Fibroblast of peridontal ligament (primary cell): ENCODE measurements at regions not wholly inside any gene's neighbourhood (a gene's known extent, or its start where the extent isn't known, plus 50 kb on each side); places are given as distances from the start of the nearest gene placed in this dataset.
"Not testable (repeated sequence)": the region's sequence is repeated elsewhere in the genome, so short reads cannot be mapped to it uniquely, and the experiment has no call there.

Experiments
- DNase-seq: peaks from one replicate; pipeline ENCODE4 v3.0.0-alpha.2; 2010; ENCODE audit errors: extremely low read depth

DNA sequence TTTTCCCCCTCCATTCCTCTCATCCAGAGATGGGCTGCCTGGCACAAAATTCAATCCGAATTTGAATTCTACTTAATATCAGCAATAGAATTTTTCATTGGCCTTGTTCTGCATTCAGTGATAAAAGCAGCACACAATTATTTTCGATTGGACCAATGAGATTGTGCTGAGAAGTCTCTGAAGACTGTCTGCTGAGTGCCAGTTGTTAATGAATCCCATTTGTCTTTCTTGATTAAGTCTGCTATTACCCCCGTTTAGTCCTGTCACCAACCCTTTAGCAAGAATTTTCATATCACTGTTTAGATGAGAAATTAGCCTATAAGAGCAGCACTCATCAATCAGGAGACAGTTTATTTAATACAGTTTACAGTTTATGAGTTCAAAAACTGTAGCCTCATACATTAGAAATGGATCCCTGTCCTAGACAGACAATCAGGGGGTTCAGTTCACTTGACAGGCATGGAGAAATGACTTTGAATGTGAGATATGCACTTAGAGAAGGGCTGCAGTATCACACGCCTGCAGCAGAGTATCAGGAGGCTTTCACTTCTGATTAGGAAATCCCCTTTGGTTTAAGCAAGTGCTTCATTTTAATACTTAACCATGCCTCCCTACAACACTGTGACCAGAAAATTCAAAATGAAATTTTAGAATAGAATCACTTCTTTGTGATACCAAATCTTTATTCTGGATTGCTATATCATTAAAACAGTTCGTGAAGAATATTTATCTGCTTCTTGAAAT is 304.7 kb upstream of the PTBP2 start:
- DNase-seq, result peak; percentile 44

DNA sequence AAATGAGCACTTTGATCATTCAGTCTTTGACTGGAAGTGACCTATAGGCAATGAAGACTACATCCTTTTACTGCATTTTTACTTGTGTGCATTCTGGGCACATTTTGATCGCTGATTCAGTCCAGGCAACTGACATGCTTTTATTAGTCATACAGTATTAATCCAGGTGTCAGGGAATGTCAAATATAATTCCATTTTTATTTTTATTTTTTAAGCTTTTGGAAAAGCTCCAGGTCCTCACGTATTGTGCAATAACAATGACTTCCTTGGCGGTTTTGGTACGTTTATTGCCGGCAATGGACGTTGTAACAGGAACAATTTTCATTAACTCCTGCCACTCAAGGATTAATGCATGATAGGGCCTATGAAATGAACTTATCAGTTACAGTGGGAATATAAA is 302.6 kb upstream of the PTBP2 start:
- DNase-seq, result no peak

DNA sequence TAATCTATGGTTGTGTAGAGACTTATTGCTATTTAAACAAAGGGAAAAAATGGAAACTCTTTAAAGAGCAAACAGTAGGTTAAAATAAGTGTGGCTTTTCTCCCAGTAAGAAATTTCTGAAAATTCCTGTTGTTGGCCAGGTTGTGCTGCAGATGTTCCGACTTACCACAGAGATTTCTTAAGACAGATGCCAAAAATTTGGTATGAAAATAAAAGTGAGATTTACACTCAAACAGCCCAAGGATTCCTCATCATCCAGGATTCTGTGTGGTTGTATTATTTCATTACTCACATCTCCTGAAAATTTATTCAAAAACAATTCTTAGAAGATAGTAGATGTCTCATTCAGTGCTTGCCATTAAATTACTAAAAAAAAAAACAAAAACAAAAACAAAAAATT is 296.7 kb upstream of the PTBP2 start:
- DNase-seq, result peak; percentile 77

DNA sequence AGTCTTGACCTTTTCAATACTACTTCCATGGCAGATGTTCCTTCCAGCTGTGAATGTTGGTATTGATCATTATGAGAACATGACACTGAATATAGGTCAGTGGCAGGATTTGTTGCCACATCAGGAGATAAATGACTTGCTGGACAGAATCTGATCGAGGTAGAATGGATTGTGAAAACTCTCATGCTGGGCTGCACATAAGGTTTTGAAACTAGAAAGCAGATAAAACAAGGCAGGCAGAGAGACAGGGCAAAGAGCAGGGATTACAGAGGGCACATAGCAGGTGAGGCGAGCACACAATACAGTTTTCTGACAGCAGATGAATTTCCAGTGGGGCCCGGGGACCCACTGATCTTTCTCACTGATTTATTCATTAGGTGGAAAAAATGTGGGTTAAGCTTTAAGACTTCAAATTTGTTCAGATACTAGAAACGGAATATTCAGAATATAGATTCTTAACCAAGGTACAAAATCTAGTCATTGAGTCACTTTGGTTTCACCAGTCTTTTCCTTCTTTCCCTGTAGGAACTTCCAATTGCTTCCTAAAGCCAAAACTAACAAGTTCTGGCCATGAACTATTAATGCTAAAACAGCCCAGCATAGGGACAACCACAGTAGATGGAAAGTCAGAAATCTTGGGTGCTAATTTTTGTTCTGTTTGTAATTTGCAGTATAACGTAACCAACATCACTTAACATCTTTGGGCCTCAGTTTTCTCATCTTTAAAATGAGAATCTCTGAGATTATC is 296.0 kb upstream of the PTBP2 start:
- no peak for DNase-seq

DNA sequence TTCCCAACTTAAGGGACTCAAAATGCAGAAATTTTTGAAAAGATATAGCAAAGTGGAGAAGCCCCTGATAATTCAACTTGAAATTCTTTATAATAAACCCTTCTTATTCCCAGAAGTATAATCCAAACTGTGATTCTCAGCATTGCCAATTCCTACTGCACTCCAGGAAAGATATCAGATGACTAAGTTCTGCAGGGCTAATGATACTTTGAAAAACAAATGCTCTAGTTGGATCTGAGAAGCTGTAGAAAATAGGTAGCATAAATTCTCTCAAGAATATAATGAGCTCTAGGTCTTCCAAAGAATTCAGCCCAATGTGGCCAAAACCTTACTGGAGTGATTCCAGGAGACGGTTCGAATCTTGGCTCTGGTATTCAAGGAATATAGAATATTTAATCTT is 294.0 kb upstream of the PTBP2 start:
- peak; percentile 42 for DNase-seq

DNA sequence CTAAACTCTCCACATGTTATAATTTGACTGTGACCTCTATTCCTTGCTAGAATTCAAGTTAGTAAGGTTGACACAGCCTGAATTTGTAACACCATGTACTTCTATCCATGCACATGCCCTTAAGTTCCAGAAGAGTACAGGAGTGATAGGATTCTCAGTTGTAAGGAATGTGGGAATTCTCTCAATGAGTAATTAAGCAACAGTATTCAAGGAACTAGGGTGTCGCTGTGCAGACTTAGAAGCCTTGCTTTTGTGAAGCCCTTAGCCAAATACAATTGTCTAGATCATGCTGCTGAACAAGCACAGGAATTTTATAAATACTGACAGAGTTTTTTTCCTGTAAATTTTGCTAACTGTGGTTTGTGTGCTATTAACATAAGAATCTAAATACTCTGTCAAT is 276.3 kb upstream of the PTBP2 start:
- no peak for DNase-seq

DNA sequence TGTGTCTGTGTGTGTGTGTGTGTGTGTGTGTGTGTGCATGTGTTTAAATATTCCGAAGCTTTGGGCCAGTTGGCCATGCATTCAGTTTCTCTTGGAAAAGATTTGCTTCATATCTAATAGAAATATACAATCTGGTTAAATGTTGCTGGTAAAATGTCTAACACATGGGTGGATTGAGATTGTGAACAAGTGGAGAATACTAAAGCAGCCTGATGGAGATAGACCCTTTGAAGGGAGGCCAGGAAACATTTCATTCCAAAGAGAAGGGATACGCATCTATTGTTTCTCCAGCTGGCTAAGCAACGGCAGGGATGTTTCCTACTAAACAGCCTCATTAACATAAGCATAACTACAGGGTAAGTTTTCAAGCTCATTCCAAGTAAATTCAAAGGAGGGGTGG is 257.5 kb upstream of the PTBP2 start:
- DNase-seq, result no peak

DNA sequence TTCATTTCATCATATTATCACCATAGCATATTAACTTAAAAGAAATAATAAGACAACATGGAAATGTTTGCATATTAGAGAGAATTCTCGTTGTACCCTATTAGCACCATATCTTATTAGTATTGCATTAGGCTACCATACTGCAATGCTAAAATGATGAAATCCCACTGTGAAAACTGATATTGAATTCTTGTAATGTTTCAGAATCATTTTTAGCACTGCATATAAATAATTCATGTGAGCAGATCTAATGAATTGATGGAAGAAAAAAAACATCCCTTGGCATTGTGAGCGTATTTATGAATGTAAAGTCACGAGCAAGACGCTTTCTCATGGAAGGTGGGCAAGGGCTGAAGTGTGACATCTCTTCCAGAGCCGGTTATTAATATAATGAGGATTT is 257.1 kb upstream of the PTBP2 start:
- DNase-seq, result no peak

DNA sequence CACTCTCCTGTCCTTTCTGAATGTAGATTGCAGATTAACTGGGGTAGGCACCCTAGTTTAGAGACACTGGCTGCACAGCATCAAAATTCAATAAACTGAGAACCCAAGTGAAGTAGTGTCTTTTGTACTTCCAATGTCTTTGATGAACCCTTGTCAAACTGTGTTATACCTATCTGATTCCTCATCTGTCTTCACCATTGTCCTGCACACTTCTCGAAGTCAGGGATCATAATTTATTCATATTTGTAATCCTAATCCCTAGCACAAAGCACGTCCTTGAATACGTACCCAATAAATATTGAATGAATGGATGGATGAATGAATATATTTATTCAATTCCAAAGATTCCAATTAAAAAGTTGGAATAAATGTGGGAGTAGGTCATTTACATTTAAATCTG is 256.6 kb upstream of the PTBP2 start:
- DNase-seq, result no peak

DNA sequence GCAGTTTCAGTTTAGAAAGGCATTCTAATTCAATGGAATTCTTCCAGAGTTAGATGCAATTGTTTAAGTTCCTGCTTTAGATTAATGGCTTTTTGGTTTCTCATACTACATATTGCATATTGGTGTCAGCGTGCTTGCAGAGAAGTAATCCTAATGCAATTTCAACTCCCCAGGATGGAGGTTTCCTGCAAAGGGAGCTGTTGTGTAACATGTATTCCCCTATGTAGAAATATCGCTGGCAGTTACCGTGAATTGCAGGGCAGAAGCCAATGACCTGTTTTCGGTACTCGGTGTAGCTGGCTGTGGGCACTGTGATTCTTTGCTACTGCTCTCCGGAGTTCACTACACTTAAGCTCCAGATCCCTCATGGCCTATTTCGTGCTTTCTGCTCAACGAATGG is 256.1 kb upstream of the PTBP2 start:
- no peak for DNase-seq

DNA sequence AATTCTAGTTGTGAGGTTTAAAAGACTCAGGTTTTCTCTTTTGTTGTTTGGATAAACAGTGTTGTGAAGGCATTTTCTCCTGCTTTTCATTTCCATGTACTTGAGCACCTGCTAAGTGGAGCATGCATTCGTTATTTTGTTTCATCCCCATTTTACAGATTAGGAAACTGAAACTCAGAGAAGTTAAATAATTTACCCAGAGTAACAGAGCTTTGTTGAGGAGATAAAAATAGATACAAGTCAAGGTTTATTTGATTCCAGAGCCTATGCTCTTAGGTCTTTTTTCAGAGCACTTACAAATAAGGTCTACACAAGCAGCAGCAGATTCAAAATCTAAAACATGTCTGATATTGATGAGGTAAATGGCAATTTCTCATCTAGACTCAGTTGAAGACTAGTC is 254.7 kb upstream of the PTBP2 start:
- no peak for DNase-seq

DNA sequence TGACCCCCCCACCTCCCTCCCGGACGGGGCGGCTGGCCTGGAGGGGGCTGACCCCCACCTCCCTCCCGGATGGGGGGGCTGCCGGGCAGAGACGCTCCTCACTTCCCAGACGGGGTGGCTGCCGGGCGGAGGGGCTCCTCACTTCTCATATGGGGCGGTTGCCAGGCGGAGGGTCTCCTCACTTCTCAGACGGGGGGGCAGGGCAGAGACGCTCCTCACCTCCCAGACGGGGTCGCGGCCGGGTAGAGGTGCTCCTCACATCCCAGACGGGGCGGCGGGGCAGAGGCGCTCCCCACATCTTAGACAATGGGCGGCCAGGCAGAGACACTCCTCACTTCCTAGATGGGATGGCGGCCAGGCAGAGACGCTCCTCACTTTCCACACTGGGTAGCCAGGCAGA is 251.9 kb upstream of the PTBP2 start:
- DNase-seq, result not testable (repeated sequence)

DNA sequence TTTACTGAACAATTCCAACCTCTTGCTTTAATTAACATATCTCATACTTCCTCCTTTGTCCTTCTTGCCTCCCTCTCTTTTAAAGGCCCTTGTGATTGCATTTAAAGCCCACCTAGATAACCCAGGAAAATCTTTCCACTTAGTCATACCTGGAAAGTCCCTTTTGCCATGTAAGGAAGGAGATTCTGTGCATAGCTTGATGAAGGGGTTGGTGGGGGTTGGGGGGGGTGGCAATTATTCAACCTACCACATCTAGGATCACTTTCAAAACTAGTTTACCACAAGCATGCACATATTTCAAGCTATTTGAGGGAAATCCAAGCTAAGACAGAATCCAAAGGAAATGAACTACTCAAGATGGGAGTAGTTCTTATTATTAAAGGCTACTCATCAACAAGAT is 249.1 kb upstream of the PTBP2 start:
- DNase-seq, result peak; percentile 75

DNA sequence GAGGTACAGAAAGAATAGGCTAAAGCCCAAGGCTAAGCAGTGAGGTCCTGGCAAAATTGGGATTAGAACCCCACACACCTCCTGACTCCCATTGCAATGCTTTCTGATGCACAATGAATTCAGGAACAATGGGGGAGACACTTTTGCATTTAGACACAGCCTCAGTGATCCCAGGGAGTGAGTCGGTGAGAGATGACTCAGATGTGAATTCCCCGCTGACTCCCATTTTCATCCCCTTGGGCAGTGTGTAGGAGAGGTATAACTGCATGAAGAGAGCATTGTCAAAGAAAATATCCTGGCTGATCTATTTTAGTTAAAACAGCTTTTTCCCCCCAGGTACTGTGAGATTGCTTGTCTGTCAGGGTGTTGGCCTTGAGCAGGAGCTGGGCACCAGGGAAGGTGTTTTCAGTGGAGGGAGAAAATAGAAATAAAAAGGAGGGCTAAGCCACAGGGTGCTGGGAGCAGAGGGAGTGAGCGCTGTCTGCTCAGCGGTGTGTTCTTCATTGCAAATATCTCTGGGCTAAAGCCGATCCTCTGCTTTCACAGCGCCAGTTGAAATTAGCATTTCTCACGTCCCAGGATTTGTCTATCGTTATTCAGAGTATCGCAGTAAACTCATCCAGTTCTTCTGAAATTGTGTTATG is 247.7 kb upstream of the PTBP2 start:
- DNase-seq, result no peak

DNA sequence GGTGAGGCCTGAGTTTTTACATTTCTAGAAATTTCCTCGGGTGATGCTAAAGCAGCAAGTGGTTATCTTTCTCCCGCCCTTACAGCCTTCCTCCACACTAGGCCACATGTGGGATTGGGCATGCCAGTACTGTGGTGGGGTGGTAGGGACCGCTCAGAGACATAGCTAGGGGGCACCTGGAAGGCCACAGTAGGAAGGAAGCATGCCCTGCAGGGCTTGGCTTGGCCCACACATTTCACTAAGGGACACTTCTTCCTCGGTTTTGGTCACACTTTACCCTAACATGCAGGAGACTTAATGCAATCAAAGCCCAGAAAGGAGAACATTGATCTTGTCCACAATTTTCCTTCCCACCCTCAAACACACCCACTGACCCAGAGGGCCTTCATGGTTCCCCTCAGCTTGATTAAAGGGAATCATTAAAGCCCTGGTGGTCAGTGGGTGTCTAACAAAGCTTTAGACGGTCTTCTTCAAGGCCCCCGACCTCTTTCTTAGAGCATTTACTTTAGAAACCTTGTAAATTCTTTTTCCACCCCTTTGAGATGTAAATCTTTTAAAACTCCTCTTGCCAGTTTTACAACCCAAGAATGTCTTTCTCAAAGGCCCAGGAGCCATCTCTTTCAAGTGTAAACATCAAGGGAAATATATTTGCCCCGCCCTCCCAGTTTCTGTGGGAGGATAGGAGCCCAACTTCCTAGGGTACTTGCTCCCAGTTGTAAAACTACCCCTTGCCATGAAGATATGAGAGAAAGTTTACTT is 246.4 kb upstream of the PTBP2 start:
- DNase-seq, result no peak

DNA sequence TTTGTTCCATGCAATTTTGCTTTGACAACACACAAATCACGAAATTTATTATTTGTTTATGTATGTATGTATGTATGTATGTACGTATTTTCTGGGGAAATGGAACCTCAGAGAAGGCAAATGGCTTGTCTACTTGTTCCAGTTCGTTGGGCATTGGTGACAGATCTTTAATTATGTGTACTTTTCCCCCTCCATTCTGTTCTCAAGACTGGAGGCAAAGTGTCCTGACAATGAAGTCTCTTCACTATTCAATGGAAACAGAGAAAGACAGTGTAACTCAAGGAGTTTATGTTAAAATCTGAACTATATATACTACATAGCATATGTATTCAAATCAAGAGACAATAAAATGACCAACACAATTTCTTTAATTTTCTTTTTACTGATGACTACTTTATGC is 245.7 kb upstream of the PTBP2 start:
- no peak for DNase-seq

DNA sequence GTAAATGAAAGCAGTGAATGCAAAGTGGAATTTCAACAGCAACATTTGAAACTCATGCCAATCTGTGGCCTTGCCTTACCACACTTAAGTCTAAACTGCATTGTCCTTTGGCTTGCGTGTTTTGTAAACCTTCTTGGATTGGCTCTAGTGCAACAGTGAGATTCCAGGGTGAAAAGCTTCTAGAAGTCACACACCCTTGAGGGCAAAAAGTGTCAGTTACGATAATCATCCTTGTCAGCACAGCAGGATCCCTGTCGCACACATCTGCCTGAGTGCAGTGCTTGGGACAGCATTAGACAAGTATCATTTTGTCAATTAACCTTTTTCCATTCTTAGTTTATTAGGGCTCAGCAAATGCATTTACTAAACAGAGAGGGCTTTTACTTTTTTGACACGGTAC is 243.4 kb upstream of the PTBP2 start:
- DNase-seq, result peak; percentile 23

DNA sequence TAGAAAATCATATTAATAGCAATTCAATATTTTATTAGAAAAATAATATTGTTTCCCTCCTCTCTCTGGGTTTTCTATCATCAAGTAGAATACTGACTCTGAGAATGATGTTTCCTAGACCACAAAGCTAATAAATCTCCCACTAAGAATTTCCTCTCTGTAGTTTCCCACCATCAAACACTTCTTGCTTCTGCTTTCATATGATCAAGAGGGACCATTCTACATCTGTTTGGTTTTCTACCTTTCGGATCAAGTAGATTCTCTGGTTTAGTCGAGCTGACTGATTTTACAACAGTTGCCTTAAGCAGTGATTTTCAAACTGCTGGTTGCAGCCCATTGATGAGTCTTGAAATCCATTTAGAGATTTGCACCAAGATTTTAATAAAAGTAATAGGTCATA is 240.2 kb upstream of the PTBP2 start:
- no peak for DNase-seq

DNA sequence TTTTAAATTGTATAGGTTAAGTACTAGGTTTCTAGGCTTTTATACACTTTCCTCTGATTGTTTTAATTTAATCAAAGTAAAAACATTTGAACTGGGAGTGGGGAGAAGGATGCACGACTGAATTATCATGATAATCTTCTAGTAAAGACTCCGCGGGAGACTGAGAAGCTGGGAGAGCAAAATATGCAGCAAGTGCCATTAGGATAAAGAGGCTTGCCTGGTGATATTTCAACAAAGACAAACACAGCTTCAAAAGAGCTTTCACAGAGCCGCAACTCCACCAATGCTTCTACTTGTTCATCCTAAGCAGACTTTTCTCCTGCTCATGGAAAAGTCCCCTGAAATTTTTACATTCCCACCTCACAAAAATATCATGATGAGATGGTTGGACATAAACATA is 239.0 kb upstream of the PTBP2 start:
- no peak for DNase-seq

DNA sequence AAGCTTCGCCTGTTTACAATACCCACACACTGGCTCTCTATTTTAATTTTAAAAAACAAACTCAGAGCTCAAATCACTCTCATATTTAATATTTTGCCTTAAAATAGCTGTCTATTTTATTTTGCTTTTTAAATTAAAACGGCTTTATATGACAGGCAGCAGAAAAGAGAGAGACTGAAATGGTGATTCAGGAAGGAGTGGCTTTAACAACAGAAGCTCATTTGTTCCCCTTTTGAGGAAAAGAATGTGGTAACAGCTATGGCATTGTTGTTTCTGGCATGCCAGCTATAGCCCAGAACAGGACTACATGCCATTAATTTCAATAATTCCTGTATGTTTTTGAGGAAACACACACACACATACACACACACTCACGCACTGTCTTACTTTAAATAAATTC is 234.2 kb upstream of the PTBP2 start:
- peak; percentile 41 for DNase-seq

DNA sequence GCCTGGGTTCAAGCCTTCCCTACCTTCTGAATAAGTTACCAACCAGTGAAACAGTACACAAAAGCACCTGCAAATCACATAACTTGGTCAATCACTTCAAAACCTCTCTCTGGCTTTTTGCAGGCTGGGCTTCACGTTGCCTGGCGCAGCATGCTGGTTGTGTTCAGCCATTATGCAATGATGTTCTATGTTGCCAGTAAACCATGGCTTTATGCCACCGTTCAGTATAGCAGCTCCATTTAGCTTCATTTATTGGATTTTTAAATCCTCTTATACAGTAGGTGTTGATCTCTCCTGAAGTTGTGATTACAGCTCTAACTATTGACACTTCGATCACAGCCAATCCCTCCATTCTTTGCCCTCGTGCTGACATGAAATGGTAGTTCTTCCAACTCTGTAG is 233.6 kb upstream of the PTBP2 start:
- peak; percentile 34 for DNase-seq

DNA sequence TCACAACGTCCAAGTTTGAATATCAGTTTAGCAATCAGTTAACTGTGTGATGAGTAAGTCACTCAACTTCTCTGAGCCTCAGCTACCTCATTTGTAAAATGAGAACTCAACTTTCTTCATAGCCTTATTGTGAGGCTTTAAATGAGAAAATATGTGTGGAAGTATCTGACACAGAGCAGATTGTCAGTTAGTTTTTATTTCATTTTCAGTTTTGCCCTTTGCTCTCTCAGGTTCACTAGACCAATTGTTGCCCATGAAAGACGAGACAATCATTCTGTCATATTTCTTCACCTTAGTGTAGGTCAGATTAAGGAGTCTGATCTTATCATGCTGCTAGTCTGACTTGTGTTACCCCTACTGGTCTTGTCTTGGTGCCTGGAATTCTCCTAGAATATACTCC is 232.8 kb upstream of the PTBP2 start:
- DNase-seq, result no peak
